Fibroblast of the conjunctiva (primary cell): ENCODE measurements at regions not wholly inside any gene's neighbourhood (a gene's known extent, or its start where the extent isn't known, plus 50 kb on each side); places are given as distances from the start of the nearest gene placed in this dataset.
A peak's percentile ranks its signal among the peaks of the same experiment; 100 is the strongest.

Experiments
- DNase-seq: peaks from one replicate; pipeline ENCODE4 v3.0.0-alpha.2; 2010; ENCODE audit warnings: low read depth

- no peak for DNase-seq
These were observed 224.6 kb downstream of the EPHA4 start for GRCh38 chr2:221347471-221347870.

GRCh38 chr2:221350616-221351015 lies 221.5 kb downstream of the EPHA4 start:
- DNase-seq = peak; percentile 6

DNA sequence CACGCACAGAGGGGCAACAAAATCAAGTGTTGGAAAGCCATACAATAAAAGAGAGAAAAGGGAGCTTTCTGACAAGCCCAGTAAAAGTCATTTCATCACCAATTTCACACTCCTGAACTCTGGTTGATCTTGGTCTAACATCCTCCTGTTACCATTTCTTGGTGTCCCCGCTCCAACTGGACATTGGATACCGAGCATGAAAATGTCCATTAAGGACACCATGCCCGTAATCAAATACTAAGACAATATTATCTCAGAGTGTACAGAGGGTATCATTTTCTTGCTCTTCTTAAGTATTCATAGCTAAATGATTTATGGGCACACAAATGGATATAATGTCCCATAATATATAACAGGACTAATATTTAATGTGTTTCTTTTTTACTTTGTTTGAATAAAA lies 218.9 kb downstream of the EPHA4 start:
- no peak for DNase-seq

DNA sequence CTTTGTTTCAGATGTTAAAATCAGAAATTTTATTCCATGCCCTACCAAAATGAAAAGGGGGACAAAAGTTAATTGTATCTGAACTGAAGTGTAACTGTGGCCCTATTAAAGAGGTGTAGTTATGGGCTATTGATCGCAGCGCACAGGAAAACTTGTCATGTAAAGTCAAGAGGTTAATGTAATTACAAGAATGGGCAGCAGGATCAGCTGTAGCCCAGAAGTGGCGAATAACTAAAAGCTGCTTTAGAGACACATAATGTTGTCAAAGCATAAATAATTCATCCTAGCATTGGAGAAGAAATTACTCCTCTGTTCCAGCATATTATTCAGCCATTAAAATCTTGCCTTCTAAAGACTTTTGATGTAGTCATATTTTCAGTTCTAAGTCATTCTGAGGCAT lies 211.8 kb downstream of the EPHA4 start:
- DNase-seq = no peak

DNA sequence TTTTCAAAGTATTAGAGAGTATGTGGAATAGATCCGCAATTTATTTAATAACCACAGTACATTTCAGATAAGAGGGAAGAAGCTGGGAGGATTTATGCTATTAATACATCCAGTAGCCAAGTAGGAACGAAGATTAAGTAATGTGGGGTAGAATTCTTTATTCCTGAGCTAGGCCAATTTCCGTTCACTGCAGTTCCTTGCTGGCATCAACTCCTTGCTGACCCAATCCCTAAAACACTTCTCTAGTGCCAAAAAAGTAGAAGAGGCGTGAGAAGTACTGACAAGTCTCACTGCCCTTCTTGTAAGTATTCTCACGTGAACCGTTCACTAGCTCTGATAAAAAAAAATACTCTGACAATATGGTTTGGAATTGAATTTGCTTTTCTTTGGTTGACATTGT lies 211.4 kb downstream of the EPHA4 start:
- DNase-seq = no peak

- no peak for DNase-seq
These were observed 210.5 kb downstream of the EPHA4 start for GRCh38 chr2:221361633-221362032.

DNA sequence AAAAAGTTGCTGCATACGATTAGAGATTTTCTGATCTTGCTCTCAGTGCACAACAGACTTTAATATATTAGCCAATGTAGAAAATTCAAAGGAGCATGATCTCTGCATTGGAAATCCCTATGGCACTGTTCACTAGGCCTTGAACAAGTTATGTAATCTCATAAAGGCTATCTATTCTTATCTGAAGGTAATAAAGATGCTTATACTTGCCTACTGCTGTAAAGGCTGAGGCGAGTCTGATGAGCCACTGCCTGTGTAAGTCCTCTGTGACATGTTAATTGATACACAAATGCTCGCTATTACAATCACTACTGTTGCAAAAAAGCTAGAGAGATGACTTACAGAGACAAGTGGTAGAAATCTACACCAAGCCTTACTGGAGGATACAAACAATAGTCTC lies 207.4 kb downstream of the EPHA4 start:
- no peak for DNase-seq
